ENCODE measurements at regions not wholly inside any gene's neighbourhood (a gene's known extent, or its start where the extent isn't known, plus 50 kb on each side); places are given as distances from the start of the nearest gene placed in this dataset.
"Not testable (repeated sequence)": the region's sequence is repeated elsewhere in the genome, so short reads cannot be mapped to it uniquely, and the experiment has no call there.

DNA sequence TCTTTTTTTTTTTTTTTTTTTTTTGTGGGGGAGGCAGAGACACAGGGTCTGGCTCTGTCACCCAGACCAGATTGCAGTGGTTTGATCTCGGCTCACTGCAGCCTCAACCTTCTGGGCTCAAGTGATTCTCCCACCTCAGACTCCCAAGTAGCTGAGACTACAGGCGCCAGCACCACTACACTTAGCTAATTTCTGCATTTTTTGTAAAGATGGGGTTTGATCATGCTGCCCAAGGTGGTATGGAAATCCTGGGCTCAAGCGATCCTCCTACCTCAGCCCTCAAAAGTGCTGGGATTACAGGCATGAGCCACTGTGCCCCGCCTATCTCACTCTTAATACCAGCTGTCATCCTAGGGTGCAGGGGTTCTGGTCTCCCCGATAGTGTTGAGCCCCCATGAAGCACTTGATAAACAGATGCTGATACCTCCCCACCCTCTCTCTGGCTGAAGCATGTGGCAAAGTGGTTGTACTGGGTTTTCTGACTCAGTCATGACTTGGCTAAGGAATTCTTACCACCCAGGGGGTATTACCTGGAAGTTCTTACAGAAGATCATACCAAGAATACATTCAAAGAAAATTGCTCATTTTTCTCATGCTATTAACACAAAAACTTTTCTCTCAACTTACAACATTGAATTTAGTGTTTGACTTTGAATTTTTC, 110.2 kb upstream of the DAPK1 start:
- Histone ChIP-seq H3K4me3 (no peak overlapping the region), H3K4me2 (no peak overlapping the region), H3K79me2 (ENCODE audit: low read depth) (no peaks in the 10 kb centered on the region), H3K36me3 (ENCODE audit: low read depth) (no peaks in the 10 kb centered on the region), H3K4me1 (replicated peaks; ENCODE audit: insufficient read depth) (peaks cover 41% of the 10 kb centered on the region), H3K27me3 (ENCODE audit: insufficient read depth, low read depth) (no peaks in the 10 kb centered on the region), H3F3A (ENCODE audit: insufficient read depth, low read depth) (peaks cover 22% of the 10 kb centered on the region; the same call in 1 of the 2 replicates), H2AFZ (no peak overlapping the region), H4K20me1 (ENCODE audit: insufficient read depth) (no peaks in the 10 kb centered on the region), H3K9me3 (ENCODE audit: insufficient read depth, low read depth) (no peaks in the 10 kb centered on the region), H3K9me2 (ENCODE audit: insufficient read depth) (no peaks in the 10 kb centered on the region), H3K27ac (no peak overlapping the region)
- TF ChIP-seq, protein P1, sequence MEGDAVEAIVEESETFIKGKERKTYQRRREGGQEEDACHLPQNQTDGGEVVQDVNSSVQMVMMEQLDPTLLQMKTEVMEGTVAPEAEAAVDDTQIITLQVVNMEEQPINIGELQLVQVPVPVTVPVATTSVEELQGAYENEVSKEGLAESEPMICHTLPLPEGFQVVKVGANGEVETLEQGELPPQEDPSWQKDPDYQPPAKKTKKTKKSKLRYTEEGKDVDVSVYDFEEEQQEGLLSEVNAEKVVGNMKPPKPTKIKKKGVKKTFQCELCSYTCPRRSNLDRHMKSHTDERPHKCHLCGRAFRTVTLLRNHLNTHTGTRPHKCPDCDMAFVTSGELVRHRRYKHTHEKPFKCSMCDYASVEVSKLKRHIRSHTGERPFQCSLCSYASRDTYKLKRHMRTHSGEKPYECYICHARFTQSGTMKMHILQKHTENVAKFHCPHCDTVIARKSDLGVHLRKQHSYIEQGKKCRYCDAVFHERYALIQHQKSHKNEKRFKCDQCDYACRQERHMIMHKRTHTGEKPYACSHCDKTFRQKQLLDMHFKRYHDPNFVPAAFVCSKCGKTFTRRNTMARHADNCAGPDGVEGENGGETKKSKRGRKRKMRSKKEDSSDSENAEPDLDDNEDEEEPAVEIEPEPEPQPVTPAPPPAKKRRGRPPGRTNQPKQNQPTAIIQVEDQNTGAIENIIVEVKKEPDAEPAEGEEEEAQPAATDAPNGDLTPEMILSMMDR (conservative IDR thresholded peaks at IDR 0.05): no peak
- TF ChIP-seq EZH2 (IDR thresholded peaks at IDR 0.05; ENCODE audit: low read depth): no peak
- POLR2A ChIA-PET (ENCODE audit: unreplicated experiment): interaction anchor here (0.6 kb wide), 1 partner anchor 21 kb away, joined by 3 read pairs; no protein-coding TSS in a partner anchor
- DNase-seq: peak; percentile 38 to 71
- CTCF ChIA-PET: interaction anchor here (0.6 to 1.0 kb wide), 3 partner anchors 14 to 112 kb away, joined by 3 to 15 read pairs (median 13); no protein-coding TSS in a partner anchor
- intact Hi-C loops (cut with micrococcal nuclease; ENCODE audit: unreplicated experiment): loop anchor here (5.0 kb wide), 1 partner anchor 40 kb away; no protein-coding TSS in a partner anchor
- BruUV-seq (replicated peaks): no TSS peak

DNA sequence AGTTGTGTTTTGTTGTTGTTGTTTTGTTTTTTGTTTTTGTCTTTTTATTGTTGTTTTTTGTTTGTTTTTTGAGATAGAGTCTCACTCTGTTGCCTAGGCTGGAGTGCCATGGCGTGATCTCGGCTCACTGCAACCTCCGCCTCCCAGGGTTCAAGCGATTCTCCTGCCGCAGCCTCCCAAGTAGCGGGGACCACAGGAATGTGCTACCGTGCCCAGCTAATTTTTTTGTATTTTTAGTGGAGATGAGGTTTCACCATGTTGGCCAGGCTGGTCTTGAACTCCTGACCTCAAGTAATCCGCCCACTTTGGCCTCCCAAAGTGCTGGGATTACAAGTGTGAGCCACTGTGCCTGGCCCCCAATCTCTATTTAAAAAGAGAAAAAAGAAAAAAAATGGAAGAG, 109.0 kb upstream of the DAPK1 start:
- H3K4me2 ChIP-seq; H3K27me3 ChIP-seq (ENCODE audit: insufficient read depth, low read depth); H3K9me3 ChIP-seq (ENCODE audit: insufficient read depth, low read depth); H2AFZ ChIP-seq; H3K4me3 ChIP-seq; BruUV-seq (replicated peaks); H3K36me3 ChIP-seq (ENCODE audit: low read depth); H4K20me1 ChIP-seq (ENCODE audit: insufficient read depth); DNase-seq; H3K9me2 ChIP-seq (ENCODE audit: insufficient read depth); H3K79me2 ChIP-seq (ENCODE audit: low read depth); POLR2A ChIA-PET (ENCODE audit: unreplicated experiment); H3K27ac ChIP-seq: not testable (repeated sequence)
- CTCF ChIA-PET: interaction anchor here (0.6 kb wide), 1 partner anchor 1481 kb away, joined by 4 read pairs; no protein-coding TSS in a partner anchor
- intact Hi-C loops (cut with micrococcal nuclease; ENCODE audit: unreplicated experiment): loop anchor here (5.0 kb wide), 1 partner anchor 39 kb away; no protein-coding TSS in a partner anchor
- peaks cover 31% of the 10 kb centered on the region for H3K4me1 ChIP-seq (replicated peaks; ENCODE audit: insufficient read depth)
- H3F3A ChIP-seq (ENCODE audit: insufficient read depth, low read depth): peaks cover 16% of the 10 kb centered on the region; the same call in 1 of the 2 replicates

DNA sequence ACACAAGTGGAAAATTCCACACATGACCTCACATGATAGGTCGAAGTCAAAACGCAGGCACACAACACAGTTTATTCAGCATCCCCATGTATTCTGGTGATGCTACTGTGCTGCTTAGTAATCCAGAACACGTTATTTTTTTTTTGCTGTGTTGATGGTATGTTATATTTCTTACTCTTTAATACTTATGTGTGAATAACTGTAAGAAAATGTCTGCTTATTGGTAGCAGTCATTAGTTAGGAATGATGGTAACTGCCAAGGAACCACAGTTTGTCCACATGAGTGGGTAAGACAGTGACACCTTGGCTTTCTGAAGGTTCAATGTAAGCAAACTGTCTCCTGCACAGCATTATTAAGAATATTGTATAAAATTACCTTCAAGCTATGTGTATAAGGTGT, 107.7 kb upstream of the DAPK1 start:
- ChIA-PET CTCF (no interaction called here), POLR2A (ENCODE audit: unreplicated experiment) (no interaction called here)
- H3K4me3 ChIP-seq: no peak overlapping the region
- TF ChIP-seq EZH2 (IDR thresholded peaks at IDR 0.05; ENCODE audit: low read depth): no peak
- TF ChIP-seq, protein P1 (conservative IDR thresholded peaks at IDR 0.05): no peak
- no peak overlapping the region for H3K4me2 ChIP-seq
- H2AFZ ChIP-seq: no peak overlapping the region
- H3K4me1 ChIP-seq (replicated peaks; ENCODE audit: insufficient read depth): peaks cover 31% of the 10 kb centered on the region
- H3F3A ChIP-seq (ENCODE audit: insufficient read depth, low read depth): peaks cover 16% of the 10 kb centered on the region; the same call in 1 of the 2 replicates
- no TSS peak for BruUV-seq (replicated peaks)
- intact Hi-C loops (cut with micrococcal nuclease; ENCODE audit: unreplicated experiment): loop anchor here (5.0 kb wide), 1 partner anchor 37 kb away; no protein-coding TSS in a partner anchor
- H3K36me3 ChIP-seq (ENCODE audit: low read depth): no peaks in the 10 kb centered on the region
- peak overlapping the region; percentile 3; the same call in 1 of the 2 replicates for H3K27ac ChIP-seq
- DNase-seq: no peak
- no peaks in the 10 kb centered on the region for H3K9me2 ChIP-seq (ENCODE audit: insufficient read depth)
- H4K20me1 ChIP-seq (ENCODE audit: insufficient read depth): no peaks in the 10 kb centered on the region
- H3K9me3 ChIP-seq (ENCODE audit: insufficient read depth, low read depth): no peaks in the 10 kb centered on the region
- no peaks in the 10 kb centered on the region for H3K27me3 ChIP-seq (ENCODE audit: insufficient read depth, low read depth)
- no peaks in the 10 kb centered on the region for H3K79me2 ChIP-seq (ENCODE audit: low read depth)
